RWPE2 (cell line): ENCODE measurements at regions not wholly inside any gene's neighbourhood (a gene's known extent, or its start where the extent isn't known, plus 50 kb on each side); places are given as distances from the start of the nearest gene placed in this dataset.

Experiments used
- ATAC-seq: fragments of 200-7000 bp; cut with Tn5 transposase; 3 replicates; pipeline ENCODE4 v1.9.1; 2021; ENCODE audit warnings: low read depth
- DNase-seq: peaks from one replicate; pipeline ENCODE4 v3.0.0-alpha.2; 2020; ENCODE audit warnings: low spot score
- H3K27ac ChIP-seq: fragments of 450-650 bp; 2 replicates; pipeline ENCODE4 v1.5.1; 2017; ENCODE audit warnings: mild to moderate bottlenecking; ENCODE audit not compliant: poor library complexity, severe bottlenecking
- H3K27me3 ChIP-seq: fragments of 250-450 bp; sonication (Bioruptor Pico); 2 replicates; pipeline ENCODE4 v1.5.1; 2021; ENCODE audit warnings: mild to moderate bottlenecking, moderate library complexity; ENCODE audit not compliant: insufficient read depth, poor library complexity, severe bottlenecking
- H3K36me3 ChIP-seq: fragments of 250-450 bp; sonication (Bioruptor Pico); 2 replicates; pipeline ENCODE4 v1.5.1; 2020; ENCODE audit warnings: low read depth, mild to moderate bottlenecking, moderate library complexity
- H3K4me1 ChIP-seq: fragments of 250-450 bp; sonication (Bioruptor Pico); 2 replicates; pipeline ENCODE4 v1.5.1; 2021; ENCODE audit warnings: mild to moderate bottlenecking, moderate library complexity; ENCODE audit not compliant: insufficient read depth, poor library complexity, severe bottlenecking
- H3K4me3 ChIP-seq: fragments of 250-450 bp; sonication (Bioruptor Pico); 2 replicates; pipeline ENCODE4 v1.5.1; 2021; ENCODE audit warnings: mild to moderate bottlenecking, moderate library complexity; ENCODE audit not compliant: severe bottlenecking
- H3K9me3 ChIP-seq: fragments of 250-450 bp; sonication (Bioruptor Pico); 2 replicates; pipeline ENCODE4 v1.5.1; 2021; ENCODE audit warnings: mild to moderate bottlenecking, moderate library complexity; ENCODE audit not compliant: severe bottlenecking
- TF ChIP-seq, protein P1 (sequence below): fragments of 450-650 bp; IDR thresholded peaks from one replicate; pipeline ENCODE4 v1.5.1; 2017; ENCODE audit warnings: mild to moderate bottlenecking, moderate library complexity; ENCODE audit not compliant: poor library complexity, severe bottlenecking

DNA sequence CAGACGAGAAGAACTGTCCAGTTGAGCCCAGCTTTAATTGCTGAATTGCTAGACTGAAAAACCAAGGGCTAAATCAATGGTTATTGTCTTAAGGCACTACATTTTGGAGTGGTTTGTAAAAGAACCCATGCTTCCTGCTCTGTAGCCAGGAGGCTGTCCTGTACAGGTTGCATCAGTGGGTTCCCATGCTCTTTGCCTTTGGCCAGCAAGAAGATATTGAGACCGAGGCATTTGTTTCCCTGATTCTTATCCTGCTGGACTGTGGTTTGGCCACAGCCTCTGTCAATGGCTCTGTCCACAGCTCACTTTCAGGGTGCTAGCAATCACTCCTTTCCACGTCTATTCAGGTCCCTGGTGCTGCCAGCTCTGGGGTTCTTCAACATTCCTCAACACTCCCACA lies 89.6 kb downstream of the FAM43A start:
- ATAC-seq (no peak), DNase-seq (no peak)
- Histone ChIP-seq H3K27me3 (no peaks in the 10 kb centered on the region), H3K4me1 (peaks cover 12% of the 10 kb centered on the region), H3K36me3 (no peaks in the 10 kb centered on the region), H3K4me3 (no peak overlapping the region), H3K27ac (no peak overlapping the region), H3K9me3 (no peaks in the 10 kb centered on the region)
- TF ChIP-seq, protein P1, sequence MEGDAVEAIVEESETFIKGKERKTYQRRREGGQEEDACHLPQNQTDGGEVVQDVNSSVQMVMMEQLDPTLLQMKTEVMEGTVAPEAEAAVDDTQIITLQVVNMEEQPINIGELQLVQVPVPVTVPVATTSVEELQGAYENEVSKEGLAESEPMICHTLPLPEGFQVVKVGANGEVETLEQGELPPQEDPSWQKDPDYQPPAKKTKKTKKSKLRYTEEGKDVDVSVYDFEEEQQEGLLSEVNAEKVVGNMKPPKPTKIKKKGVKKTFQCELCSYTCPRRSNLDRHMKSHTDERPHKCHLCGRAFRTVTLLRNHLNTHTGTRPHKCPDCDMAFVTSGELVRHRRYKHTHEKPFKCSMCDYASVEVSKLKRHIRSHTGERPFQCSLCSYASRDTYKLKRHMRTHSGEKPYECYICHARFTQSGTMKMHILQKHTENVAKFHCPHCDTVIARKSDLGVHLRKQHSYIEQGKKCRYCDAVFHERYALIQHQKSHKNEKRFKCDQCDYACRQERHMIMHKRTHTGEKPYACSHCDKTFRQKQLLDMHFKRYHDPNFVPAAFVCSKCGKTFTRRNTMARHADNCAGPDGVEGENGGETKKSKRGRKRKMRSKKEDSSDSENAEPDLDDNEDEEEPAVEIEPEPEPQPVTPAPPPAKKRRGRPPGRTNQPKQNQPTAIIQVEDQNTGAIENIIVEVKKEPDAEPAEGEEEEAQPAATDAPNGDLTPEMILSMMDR, result no peak

- no peaks in the 10 kb centered on the region for H3K9me3 ChIP-seq
- no peaks in the 10 kb centered on the region for H3K27me3 ChIP-seq
- TF ChIP-seq, protein P1, result no peak
- H3K4me1 ChIP-seq, result peaks cover 12% of the 10 kb centered on the region
- H3K4me3 ChIP-seq, result no peak overlapping the region
- no peak overlapping the region for H3K27ac ChIP-seq
- DNase-seq (no peak), ATAC-seq (no peak)
- H3K36me3 ChIP-seq, result no peaks in the 10 kb centered on the region
Observed at GRCh38 chr3:194775731-194776130, 90.0 kb downstream of the FAM43A start.

- H3K27me3 ChIP-seq, result no peaks in the 10 kb centered on the region
- DNase-seq (no peak), ATAC-seq (no peak)
- H3K36me3 ChIP-seq, result no peaks in the 10 kb centered on the region
- peaks cover 8% of the 10 kb centered on the region for H3K4me1 ChIP-seq
- H3K27ac ChIP-seq, result no peak overlapping the region
- no peak overlapping the region for H3K4me3 ChIP-seq
- no peaks in the 10 kb centered on the region for H3K9me3 ChIP-seq
- TF ChIP-seq, protein P1, result no peak
Observed at GRCh38 chr3:194777729-194778128, 92.0 kb downstream of the FAM43A start.

- no peak overlapping the region for H3K4me3 ChIP-seq
Observed at GRCh38 chr3:194779729-194780224, 94.1 kb downstream of the FAM43A start.

GRCh38 chr3:194780706-194781105 lies 95.0 kb downstream of the FAM43A start:
- Histone ChIP-seq H3K9me3 (no peaks in the 10 kb centered on the region), H3K4me3 (no peak overlapping the region), H3K27me3 (no peaks in the 10 kb centered on the region), H3K4me1 (no peaks in the 10 kb centered on the region), H3K36me3 (no peaks in the 10 kb centered on the region), H3K27ac (no peak overlapping the region)
- ATAC-seq, result no peak
- no peak for DNase-seq
- TF ChIP-seq, protein P1, result no peak

More at GRCh38 chr3:194779729-194780224, 94.1 kb downstream of the FAM43A start:
- ATAC-seq (no peak), DNase-seq (no peak)
- H3K36me3 ChIP-seq, result no peaks in the 10 kb centered on the region
- no peaks in the 10 kb centered on the region for H3K9me3 ChIP-seq
- H3K27ac ChIP-seq, result no peak overlapping the region
- TF ChIP-seq, protein P1, result no peak
- H3K27me3 ChIP-seq, result no peaks in the 10 kb centered on the region
- H3K4me1 ChIP-seq, result no peaks in the 10 kb centered on the region
